ENCODE measurements at regions not wholly inside any gene's neighbourhood (a gene's known extent, or its start where the extent isn't known, plus 50 kb on each side); places are given as distances from the start of the nearest gene placed in this dataset.

DNA sequence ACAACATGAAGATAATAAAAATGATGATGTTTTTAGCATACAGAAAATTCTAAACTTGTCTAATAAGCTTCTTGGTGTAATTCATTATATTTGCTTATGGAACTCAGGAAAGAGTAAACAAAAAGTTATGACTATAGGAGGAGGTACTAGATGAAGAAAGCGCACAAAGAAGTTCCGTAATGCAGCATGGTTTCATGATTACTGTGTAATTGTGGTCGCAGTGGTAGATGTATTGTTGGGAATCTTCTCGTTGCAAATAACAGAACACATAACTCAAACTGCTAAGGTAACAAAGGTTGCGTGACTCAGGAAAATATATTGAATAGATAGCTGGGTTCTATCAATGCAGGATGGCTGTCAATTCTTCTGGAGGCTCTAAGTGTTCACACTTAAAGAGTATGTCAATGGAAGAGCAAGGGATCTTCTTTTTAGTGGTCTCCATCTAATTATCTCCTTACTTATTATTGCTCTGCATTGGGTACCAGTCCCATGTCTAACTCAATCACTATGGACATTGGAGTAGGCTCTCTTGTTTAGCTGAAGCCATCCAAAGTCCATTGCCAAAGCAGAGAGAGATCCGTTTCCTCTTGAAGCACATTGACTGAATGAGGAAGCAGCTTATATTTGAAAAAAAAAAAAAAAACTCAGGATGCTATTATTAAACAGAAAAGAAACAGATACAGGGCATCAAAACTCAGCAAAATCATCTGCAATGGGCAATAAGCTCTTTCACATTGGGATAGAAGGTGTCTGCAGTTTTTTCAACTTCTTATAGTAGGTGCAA, 283.4 kb upstream of the ATP2B1 start:
- DNase-seq (ENCODE audit: low read depth) = no peak
- H3K4me3 ChIP-seq (ENCODE audit: control insufficient read depth, low read depth, low read length) = no peak overlapping the region
- TF ChIP-seq, protein P1, sequence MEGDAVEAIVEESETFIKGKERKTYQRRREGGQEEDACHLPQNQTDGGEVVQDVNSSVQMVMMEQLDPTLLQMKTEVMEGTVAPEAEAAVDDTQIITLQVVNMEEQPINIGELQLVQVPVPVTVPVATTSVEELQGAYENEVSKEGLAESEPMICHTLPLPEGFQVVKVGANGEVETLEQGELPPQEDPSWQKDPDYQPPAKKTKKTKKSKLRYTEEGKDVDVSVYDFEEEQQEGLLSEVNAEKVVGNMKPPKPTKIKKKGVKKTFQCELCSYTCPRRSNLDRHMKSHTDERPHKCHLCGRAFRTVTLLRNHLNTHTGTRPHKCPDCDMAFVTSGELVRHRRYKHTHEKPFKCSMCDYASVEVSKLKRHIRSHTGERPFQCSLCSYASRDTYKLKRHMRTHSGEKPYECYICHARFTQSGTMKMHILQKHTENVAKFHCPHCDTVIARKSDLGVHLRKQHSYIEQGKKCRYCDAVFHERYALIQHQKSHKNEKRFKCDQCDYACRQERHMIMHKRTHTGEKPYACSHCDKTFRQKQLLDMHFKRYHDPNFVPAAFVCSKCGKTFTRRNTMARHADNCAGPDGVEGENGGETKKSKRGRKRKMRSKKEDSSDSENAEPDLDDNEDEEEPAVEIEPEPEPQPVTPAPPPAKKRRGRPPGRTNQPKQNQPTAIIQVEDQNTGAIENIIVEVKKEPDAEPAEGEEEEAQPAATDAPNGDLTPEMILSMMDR (conservative IDR thresholded peaks at IDR 0.05; ENCODE audit: control insufficient read depth, insufficient read depth, low read depth, low read length) = no peak

DNA sequence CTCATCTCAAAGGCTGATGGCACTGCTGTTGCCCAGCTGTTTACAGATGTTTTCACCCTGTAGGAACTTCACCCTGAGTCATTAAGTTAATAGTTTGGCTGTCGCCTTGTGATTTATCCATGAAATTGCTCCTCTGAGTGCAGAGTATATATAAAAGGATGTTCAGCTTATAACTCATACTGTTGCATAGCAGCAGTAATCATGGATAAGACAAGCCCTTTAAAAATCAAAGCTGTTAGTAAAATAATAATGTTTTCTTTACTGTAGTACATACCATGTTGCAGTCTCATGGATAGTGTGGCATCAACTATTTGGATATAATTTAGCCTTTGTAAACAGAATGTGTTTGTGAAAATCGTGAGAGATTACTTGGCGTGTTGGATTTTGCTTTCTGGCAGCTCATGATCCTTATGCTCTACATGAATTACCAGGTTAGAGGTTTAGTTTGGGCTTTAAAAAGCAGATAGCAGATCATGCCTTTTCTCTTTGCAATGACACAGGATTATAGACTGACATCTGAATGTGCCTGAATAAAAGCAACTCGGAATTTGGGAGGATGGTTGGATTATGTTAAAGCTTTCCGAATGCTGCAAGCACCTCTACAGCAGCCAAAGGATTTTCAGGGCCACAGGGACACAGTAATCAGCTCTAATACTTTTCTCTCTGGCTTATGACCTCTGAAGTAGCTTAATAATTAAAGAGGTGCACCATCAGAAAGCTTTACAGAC, 279.7 kb upstream of the ATP2B1 start:
- H3K4me3 ChIP-seq (ENCODE audit: control insufficient read depth, low read depth, low read length) = no peak overlapping the region
- TF ChIP-seq, protein P1 (conservative IDR thresholded peaks at IDR 0.05; ENCODE audit: control insufficient read depth, insufficient read depth, low read depth, low read length) = no peak
- DNase-seq (ENCODE audit: low read depth) = peak; percentile 19

DNA sequence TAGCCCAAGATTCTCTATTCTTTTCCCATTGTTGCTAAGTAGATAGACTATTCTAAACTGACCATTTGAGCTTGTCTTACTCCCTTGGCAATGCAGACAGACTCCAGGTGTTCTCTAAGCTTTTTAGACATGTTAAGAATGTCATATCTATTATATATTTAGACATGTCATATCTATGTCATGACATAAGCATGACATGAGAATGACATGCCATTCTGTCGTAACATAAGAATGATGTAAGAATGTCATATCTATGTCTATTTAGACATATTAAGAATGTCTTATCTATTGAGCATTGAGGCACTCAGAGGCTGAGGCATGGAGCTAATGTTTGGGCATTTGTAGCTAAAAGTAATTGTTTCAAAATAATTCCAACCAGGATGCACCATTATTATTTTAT, 277.3 kb upstream of the ATP2B1 start:
- TF ChIP-seq, protein P1 (conservative IDR thresholded peaks at IDR 0.05; ENCODE audit: control insufficient read depth, insufficient read depth, low read depth, low read length) = no peak
- no peak for DNase-seq (ENCODE audit: low read depth)
- no peak overlapping the region for H3K4me3 ChIP-seq (ENCODE audit: control insufficient read depth, low read depth, low read length)

DNA sequence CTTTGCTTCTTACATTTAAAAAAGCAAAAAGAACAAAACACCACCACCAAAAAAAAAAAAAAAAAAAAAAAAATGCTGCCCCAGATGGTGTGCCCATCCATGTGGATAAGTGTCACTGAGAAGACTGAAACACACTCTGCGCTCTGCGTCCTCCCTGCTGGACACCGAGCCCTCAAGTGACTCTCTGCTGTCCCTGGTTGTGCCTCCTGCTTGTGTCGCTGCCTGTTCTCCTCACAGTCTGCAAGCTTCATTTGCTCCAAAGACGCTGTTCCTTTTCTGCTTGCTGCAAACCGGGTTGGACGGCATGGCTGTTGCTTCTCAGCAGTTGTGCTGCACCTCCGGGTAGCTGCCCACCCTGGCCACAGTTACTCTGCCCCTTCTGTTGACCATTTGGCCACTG, 276.2 kb upstream of the ATP2B1 start:
- TF ChIP-seq, protein P1 (conservative IDR thresholded peaks at IDR 0.05; ENCODE audit: control insufficient read depth, insufficient read depth, low read depth, low read length) = no peak
- H3K4me3 ChIP-seq (ENCODE audit: control insufficient read depth, low read depth, low read length) = no peak overlapping the region
- no peak for DNase-seq (ENCODE audit: low read depth)

DNA sequence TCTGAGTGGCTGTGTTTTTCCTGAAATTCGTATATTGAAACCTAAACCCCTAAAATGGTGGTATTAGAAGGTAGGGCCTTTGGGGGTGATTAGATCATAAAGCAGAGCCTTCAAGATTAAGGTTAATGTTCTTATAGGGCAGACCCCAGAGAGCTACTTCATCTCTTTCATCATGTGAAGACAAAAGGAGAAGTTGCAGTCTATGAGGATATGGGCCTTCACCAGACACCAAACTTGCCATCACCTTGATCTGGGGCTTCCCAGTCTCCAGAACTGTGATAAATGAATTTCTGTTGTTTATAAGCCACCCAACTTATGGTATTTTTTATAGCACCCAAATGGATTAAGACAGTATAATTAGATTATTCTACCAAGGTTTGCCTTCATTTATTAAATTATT, 275.0 kb upstream of the ATP2B1 start:
- no peak overlapping the region for H3K4me3 ChIP-seq (ENCODE audit: control insufficient read depth, low read depth, low read length)
- TF ChIP-seq, protein P1 (conservative IDR thresholded peaks at IDR 0.05; ENCODE audit: control insufficient read depth, insufficient read depth, low read depth, low read length) = no peak
- no peak for DNase-seq (ENCODE audit: low read depth)

DNA sequence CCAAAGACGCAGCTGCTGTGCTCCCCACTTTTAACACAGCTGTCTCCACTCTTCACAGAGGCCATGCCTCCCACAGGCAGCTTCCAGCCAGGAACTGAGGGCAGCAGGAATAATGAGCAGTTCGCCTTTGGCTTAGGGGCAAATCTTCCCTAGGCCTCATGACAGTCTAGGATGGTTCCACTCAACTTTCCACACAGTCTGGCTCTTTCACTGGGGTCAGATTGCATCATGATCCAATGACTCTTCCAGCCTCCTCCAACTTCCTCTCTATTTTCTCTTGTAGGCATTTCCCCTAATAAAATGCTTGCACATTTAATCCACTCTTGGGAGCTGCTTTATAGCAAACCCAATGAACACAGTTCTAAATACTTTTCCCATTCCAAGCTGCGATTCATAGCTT, 271.6 kb upstream of the ATP2B1 start:
- TF ChIP-seq, protein P1 (conservative IDR thresholded peaks at IDR 0.05; ENCODE audit: control insufficient read depth, insufficient read depth, low read depth, low read length) = no peak

More for the DNA sequence above, 271.6 kb upstream of the ATP2B1 start:
- H3K4me3 ChIP-seq (ENCODE audit: control insufficient read depth, low read depth, low read length) = no peak overlapping the region
- DNase-seq (ENCODE audit: low read depth) = peak; percentile 76

All from fibroblast of mammary gland (primary cell).